ENCODE measurements at regions not wholly inside any gene's neighbourhood (a gene's known extent, or its start where the extent isn't known, plus 50 kb on each side); places are given as distances from the start of the nearest gene placed in this dataset.

- Mint-ChIP-seq H3K4me3 (no peak overlapping the region), H3K9me3 (peaks cover 0 to 6% (median 0%) of the 10 kb centered on the region in 7 donors), H3K36me3 (no peaks in the 10 kb centered on the region), H3K4me1 (no peaks in the 10 kb centered on the region), H3K27me3 (ENCODE audit: low read depth in 3 of 3) (peaks cover 0 to 3% (median 1%) of the 10 kb centered on the region in 3 donors), H3K27ac (no peak overlapping the region)
- no peak overlapping the region for H3K27ac ChIP-seq (ENCODE audit: low read depth in 1 of 2, low read length in 2 of 2)
- no peaks in the 10 kb centered on the region for H4K20me1 ChIP-seq (ENCODE audit: insufficient read depth, low read length)
- no peaks in the 10 kb centered on the region for H3K27me3 ChIP-seq (ENCODE audit: control insufficient read depth in 2 of 2, insufficient read depth in 2 of 2, low read length in 2 of 2)
- no peak overlapping the region for H3K4me2 ChIP-seq (replicated peaks; ENCODE audit: extremely low read depth, low read length, poor library complexity, severe bottlenecking)
- no CpG with 5 or more reads among the region's 5 CpGs for WGBS (ENCODE audit: insufficient coverage)
- DNase-seq = no peak
- TF ChIP-seq, protein P1, sequence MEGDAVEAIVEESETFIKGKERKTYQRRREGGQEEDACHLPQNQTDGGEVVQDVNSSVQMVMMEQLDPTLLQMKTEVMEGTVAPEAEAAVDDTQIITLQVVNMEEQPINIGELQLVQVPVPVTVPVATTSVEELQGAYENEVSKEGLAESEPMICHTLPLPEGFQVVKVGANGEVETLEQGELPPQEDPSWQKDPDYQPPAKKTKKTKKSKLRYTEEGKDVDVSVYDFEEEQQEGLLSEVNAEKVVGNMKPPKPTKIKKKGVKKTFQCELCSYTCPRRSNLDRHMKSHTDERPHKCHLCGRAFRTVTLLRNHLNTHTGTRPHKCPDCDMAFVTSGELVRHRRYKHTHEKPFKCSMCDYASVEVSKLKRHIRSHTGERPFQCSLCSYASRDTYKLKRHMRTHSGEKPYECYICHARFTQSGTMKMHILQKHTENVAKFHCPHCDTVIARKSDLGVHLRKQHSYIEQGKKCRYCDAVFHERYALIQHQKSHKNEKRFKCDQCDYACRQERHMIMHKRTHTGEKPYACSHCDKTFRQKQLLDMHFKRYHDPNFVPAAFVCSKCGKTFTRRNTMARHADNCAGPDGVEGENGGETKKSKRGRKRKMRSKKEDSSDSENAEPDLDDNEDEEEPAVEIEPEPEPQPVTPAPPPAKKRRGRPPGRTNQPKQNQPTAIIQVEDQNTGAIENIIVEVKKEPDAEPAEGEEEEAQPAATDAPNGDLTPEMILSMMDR (IDR thresholded peaks at IDR 0.05) = no peak
- H2AFZ ChIP-seq (ENCODE audit: insufficient read depth, low read depth, low read length, poor library complexity, severe bottlenecking) = no peak overlapping the region
- no peaks in the 10 kb centered on the region for H3K36me3 ChIP-seq (replicated peaks in 1 of 2; ENCODE audit: control insufficient read depth in 1 of 2, insufficient read depth in 2 of 2, low read length in 2 of 2)
- H3K79me2 ChIP-seq (ENCODE audit: insufficient read depth, low read length) = no peaks in the 10 kb centered on the region
- H3K9ac ChIP-seq (ENCODE audit: insufficient read depth, low read length, poor library complexity, severe bottlenecking) = no peak overlapping the region
- H3K4me3 ChIP-seq (replicated peaks in 1 of 3; ENCODE audit: low read depth in 2 of 3, low read length in 3 of 3) = no peak overlapping the region
- intact Hi-C loops (cut with micrococcal nuclease) = no loop called here
- H3K9me3 ChIP-seq (replicated peaks in 1 of 2; ENCODE audit: control insufficient read depth in 1 of 2, insufficient read depth in 1 of 2, low read length in 2 of 2) = no peaks in the 10 kb centered on the region
- H3K4me1 ChIP-seq (ENCODE audit: control insufficient read depth in 1 of 2, insufficient read depth in 2 of 2, low read length in 2 of 2) = no peaks in the 10 kb centered on the region
Measured at GRCh38 chrX:131397891-131398290, 108.8 kb upstream of the IGSF1 start.

DNA sequence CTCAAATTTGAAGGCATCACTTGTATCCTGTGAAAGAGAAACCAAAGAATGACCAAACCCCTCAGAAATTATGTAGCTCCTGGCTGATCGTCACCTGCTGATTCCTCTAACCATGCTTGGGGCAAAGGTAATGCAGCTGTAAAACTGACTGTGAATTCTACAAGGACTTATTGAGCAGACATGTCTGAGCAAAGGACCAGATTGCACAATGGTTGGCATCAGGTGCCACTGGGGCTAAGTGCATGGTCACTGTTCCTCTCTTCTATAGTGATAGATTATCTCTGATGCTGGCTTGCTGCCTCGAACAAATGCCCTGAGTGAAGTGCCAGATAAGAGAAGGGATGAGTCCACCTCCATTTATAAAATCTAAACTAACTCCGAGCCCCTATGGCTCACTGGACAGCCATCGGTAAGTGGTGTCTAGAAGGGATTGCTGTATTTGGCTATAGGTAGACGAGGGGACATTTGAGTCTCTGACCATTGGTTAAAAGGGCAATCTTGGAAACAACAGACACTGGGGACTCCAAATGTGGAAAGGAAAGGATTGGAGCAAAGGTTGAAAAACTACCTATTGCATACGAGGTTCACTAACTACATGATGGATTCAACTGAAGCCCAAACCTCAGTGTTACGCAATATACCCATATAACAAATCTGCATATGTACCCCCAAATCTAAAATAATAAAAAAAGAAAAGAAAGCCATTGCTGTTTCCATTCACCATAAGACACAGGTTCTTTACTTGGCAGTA is 110.7 kb upstream of the IGSF1 start:
- H4K20me1 ChIP-seq (ENCODE audit: insufficient read depth, low read length) = no peaks in the 10 kb centered on the region
- Mint-ChIP-seq H3K9me3 (peaks cover 0 to 6% (median 0%) of the 10 kb centered on the region in 7 donors), H3K27me3 (ENCODE audit: low read depth in 3 of 3) (peaks cover 0 to 3% (median 1%) of the 10 kb centered on the region in 3 donors), H3K27ac (no peak overlapping the region), H3K4me1 (no peaks in the 10 kb centered on the region), H3K4me3 (no peak overlapping the region), H3K36me3 (no peaks in the 10 kb centered on the region)
- no peaks in the 10 kb centered on the region for H3K4me1 ChIP-seq (ENCODE audit: control insufficient read depth in 1 of 2, insufficient read depth in 2 of 2, low read length in 2 of 2)
- intact Hi-C loops (cut with micrococcal nuclease) = no loop called here
- no peaks in the 10 kb centered on the region for H3K79me2 ChIP-seq (ENCODE audit: insufficient read depth, low read length)
- DNase-seq = no peak
- no peak overlapping the region for H3K4me2 ChIP-seq (replicated peaks; ENCODE audit: extremely low read depth, low read length, poor library complexity, severe bottlenecking)
- no peak overlapping the region for H3K4me3 ChIP-seq (replicated peaks in 1 of 3; ENCODE audit: low read depth in 2 of 3, low read length in 3 of 3)
- TF ChIP-seq, protein P1 (IDR thresholded peaks at IDR 0.05) = no peak
- no peak overlapping the region for H3K9ac ChIP-seq (ENCODE audit: insufficient read depth, low read length, poor library complexity, severe bottlenecking)
- H3K27me3 ChIP-seq (ENCODE audit: control insufficient read depth in 2 of 2, insufficient read depth in 2 of 2, low read length in 2 of 2) = no peaks in the 10 kb centered on the region
- H3K9me3 ChIP-seq (replicated peaks in 1 of 2; ENCODE audit: control insufficient read depth in 1 of 2, insufficient read depth in 1 of 2, low read length in 2 of 2) = no peaks in the 10 kb centered on the region
- no peaks in the 10 kb centered on the region for H3K36me3 ChIP-seq (replicated peaks in 1 of 2; ENCODE audit: control insufficient read depth in 1 of 2, insufficient read depth in 2 of 2, low read length in 2 of 2)
- H3K27ac ChIP-seq (ENCODE audit: low read depth in 1 of 2, low read length in 2 of 2) = no peak overlapping the region
- 90% methylated on average over 2 of the region's 7 CpGs for WGBS (ENCODE audit: insufficient coverage)
- H2AFZ ChIP-seq (ENCODE audit: insufficient read depth, low read depth, low read length, poor library complexity, severe bottlenecking) = no peak overlapping the region
